ENCODE measurements at regions not wholly inside any gene's neighbourhood (a gene's known extent, or its start where the extent isn't known, plus 50 kb on each side); places are given as distances from the start of the nearest gene placed in this dataset.

GRCh38 chr12:114981036-114981435 lies 297.1 kb upstream of the TBX3 start:
- Histone ChIP-seq H3K27me3 (ENCODE audit: insufficient read depth, low read length) (0 out of 2 replicates have a peak, but pooled peaks cover 6% of the 10 kb centered on the region), H3K9me2 (ENCODE audit: insufficient read depth) (no peaks in the 10 kb centered on the region), H3K4me2 (ENCODE audit: low read length) (no peak overlapping the region), H3K9ac (ENCODE audit: low read length) (no peak overlapping the region), H3K4me1 (ENCODE audit: control insufficient read depth in 1 of 2, insufficient read depth in 2 of 2, low read length in 2 of 2) (peaks cover 0 to 10% of the 10 kb centered on the region in 2 experiments; a peak in 2 of 4 replicates), H3K4me3 (replicated peaks in 1 of 2; ENCODE audit: low read depth in 1 of 2, low read length in 2 of 2) (no peak overlapping the region), H3K79me2 (ENCODE audit: insufficient read depth, low read length) (no peaks in the 10 kb centered on the region), H2AFZ (ENCODE audit: low read depth, low read length, poor library complexity, severe bottlenecking) (no peak overlapping the region), H4K20me1 (ENCODE audit: insufficient read depth) (no peaks in the 10 kb centered on the region), H3K27ac (ENCODE audit: low read depth, low read length) (no peak overlapping the region), H3K36me3 (ENCODE audit: control insufficient read depth in 1 of 2, insufficient read depth in 2 of 2, low read length in 2 of 2) (no peaks in the 10 kb centered on the region), H3K9me3 (ENCODE audit: control insufficient read depth in 1 of 2, insufficient read depth in 1 of 2, low read depth in 1 of 2, low read length in 2 of 2) (no peaks in the 10 kb centered on the region)
- DNase-seq (ENCODE audit: low read depth, low spot score) = no peak
- RAD21 ChIA-PET (ENCODE audit: low non-redundant PET in 1 of 2, low total read pairs in 2 of 2, uncharacterized antibody in 2 of 2, unreplicated experiment in 2 of 2) = no interaction called here
- intact Hi-C loops (cut with micrococcal nuclease) = no loop called here
- BruUV-seq (replicated peaks) = no TSS peak
- CTCF ChIA-PET = no interaction called here
- POLR2A ChIA-PET = no interaction called here
- ATAC-seq = no peak
- TF ChIP-seq CTCF (IDR thresholded peaks at IDR 0.05 in 2 of 3, conservative IDR thresholded peaks at IDR 0.05 in 1 of 3; ENCODE audit: borderline replicate concordance in 1 of 3, insufficient read depth in 1 of 3, low read depth in 2 of 3, low read length in 2 of 3) = no peak
- TF ChIP-seq POLR2A (IDR thresholded peaks at IDR 0.05; ENCODE audit: borderline replicate concordance, extremely low read depth, insufficient read depth, insufficient read length) = no peak
- TF ChIP-seq REST (IDR thresholded peaks at IDR 0.05; ENCODE audit: low read depth) = no peak
- TF ChIP-seq ELF1 (IDR thresholded peaks at IDR 0.05; ENCODE audit: borderline replicate concordance, low read depth) = no peak
- no peak for TF ChIP-seq SRF (IDR thresholded peaks at IDR 0.05; ENCODE audit: low read depth)
- no peak for TF ChIP-seq TCF7L2 (IDR thresholded peaks at IDR 0.05; ENCODE audit: borderline replicate concordance, extremely low read depth, insufficient read depth, insufficient read length)
- no peak for TF ChIP-seq SIN3A (IDR thresholded peaks at IDR 0.05; ENCODE audit: low read depth)
- TF ChIP-seq CEBPB (IDR thresholded peaks at IDR 0.05; ENCODE audit: low read depth) = no peak
- no peak for TF ChIP-seq YY1 (IDR thresholded peaks at IDR 0.05; ENCODE audit: extremely low read depth, insufficient replicate concordance, low read depth, low read length)
- TF ChIP-seq FOSL1 (IDR thresholded peaks at IDR 0.05; ENCODE audit: low read depth) = no peak
- TF ChIP-seq ZNF274 (IDR thresholded peaks at IDR 0.05; ENCODE audit: low read depth, low read length) = no peak
- no peak for TF ChIP-seq ZFX (IDR thresholded peaks at IDR 0.05)

Measured in HCT116 (cell line).